ENCODE measurements at regions not wholly inside any gene's neighbourhood (a gene's known extent, or its start where the extent isn't known, plus 50 kb on each side); places are given as distances from the start of the nearest gene placed in this dataset.
"Not testable (repeated sequence)": the region's sequence is repeated elsewhere in the genome, so short reads cannot be mapped to it uniquely, and the experiment has no call there.

DNA sequence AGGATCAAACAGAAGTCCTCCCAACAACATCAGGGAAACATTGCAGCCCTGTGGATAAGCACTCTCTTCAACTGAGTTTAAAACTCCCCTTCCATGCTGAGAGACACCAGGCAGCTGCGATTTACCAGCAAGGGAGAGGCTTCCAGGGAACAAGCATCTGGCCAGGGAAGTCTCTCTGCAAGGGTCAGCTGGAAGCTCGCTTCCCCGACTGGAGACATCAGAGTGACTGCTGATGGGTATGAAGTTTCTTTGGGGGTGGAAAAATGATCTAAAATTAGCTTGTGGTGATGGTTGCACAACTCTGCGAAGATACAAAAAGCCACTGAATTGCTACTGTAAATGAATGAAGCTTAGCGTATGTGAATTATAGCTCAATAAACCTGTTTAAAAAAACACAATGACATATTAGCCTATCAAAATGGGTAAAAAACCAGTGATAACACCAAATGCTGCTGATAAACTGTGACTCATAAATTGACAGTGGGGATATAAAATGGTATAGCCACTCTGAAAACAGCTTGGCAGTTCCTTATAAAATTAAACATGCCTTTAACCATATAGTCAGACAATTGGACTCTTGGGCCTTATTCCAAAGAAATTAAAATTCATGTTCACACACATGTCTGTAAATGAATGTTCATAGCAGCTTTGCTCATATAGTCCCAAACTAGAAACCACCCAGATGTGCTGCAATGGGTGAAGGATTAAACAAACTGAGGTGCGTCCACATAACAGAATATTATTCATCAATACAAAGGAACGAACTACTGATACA lies 1082.0 kb downstream of the SOCS6 start:
- DNase-seq (ENCODE audit: low read depth) = peak; percentile 12
- H3K4me3 ChIP-seq (ENCODE audit: low read depth, low read length) = no peak overlapping the region
- TF ChIP-seq, protein P1, sequence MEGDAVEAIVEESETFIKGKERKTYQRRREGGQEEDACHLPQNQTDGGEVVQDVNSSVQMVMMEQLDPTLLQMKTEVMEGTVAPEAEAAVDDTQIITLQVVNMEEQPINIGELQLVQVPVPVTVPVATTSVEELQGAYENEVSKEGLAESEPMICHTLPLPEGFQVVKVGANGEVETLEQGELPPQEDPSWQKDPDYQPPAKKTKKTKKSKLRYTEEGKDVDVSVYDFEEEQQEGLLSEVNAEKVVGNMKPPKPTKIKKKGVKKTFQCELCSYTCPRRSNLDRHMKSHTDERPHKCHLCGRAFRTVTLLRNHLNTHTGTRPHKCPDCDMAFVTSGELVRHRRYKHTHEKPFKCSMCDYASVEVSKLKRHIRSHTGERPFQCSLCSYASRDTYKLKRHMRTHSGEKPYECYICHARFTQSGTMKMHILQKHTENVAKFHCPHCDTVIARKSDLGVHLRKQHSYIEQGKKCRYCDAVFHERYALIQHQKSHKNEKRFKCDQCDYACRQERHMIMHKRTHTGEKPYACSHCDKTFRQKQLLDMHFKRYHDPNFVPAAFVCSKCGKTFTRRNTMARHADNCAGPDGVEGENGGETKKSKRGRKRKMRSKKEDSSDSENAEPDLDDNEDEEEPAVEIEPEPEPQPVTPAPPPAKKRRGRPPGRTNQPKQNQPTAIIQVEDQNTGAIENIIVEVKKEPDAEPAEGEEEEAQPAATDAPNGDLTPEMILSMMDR (IDR thresholded peaks at IDR 0.05; ENCODE audit: low read depth, low read length) = no peak
- TF ChIP-seq MYC (IDR thresholded peaks at IDR 0.05; ENCODE audit: low read depth, low read length) (no peak), POLR2A (IDR thresholded peaks at IDR 0.05; ENCODE audit: extremely low read depth, insufficient read length) (no peak)
- TF ChIP-seq, protein P2, sequence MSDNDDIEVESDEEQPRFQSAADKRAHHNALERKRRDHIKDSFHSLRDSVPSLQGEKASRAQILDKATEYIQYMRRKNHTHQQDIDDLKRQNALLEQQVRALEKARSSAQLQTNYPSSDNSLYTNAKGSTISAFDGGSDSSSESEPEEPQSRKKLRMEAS (IDR thresholded peaks at IDR 0.05; ENCODE audit: low read depth, low read length) = no peak

DNA sequence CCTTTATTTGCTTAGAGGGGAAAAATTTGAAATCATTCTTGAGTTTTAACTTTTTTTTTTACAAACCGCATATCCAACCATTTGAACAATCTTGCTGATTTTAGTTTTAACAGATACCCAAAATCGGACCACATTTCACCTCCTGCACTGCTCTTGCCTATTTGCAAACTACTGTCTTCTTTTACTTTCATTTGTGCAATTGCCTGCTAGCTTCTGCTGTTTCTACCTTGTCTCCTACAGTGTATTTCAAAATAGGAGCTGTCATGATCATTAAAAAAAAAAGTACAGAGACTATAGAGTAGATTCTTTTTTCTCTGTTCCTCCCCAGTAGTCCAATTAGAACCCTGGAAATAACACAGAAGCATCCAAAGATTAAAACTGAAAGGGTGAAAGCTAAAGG lies 1081.2 kb downstream of the SOCS6 start:
- DNase-seq (ENCODE audit: low read depth) = no peak
- TF ChIP-seq, protein P1 (IDR thresholded peaks at IDR 0.05; ENCODE audit: low read depth, low read length) = no peak
- TF ChIP-seq POLR2A (IDR thresholded peaks at IDR 0.05; ENCODE audit: extremely low read depth, insufficient read length) (no peak), MYC (IDR thresholded peaks at IDR 0.05; ENCODE audit: low read depth, low read length) (no peak)
- TF ChIP-seq, protein P2 (IDR thresholded peaks at IDR 0.05; ENCODE audit: low read depth, low read length) = no peak
- no peak overlapping the region for H3K4me3 ChIP-seq (ENCODE audit: low read depth, low read length)

DNA sequence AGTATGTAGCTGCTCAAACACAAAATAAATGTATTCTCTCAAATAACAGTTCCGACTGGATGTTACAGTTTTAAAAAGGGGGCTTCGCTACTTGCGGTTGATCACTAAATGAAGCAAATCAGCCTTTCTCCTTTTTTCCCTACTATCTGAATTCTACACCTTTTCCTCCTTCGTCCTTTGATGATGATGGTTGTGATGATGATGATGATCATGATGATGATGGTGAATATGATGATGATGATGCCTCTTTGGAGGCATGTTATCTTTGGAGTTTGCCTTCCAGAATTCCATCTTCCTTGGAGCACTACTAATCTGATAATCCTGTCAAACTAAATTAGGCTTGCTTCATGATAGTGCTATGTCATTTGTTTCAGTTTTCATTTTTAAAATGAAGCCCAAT lies 1073.3 kb downstream of the SOCS6 start:
- DNase-seq (ENCODE audit: low read depth) = no peak
- H3K4me3 ChIP-seq (ENCODE audit: low read depth, low read length) = no peak overlapping the region
- TF ChIP-seq, protein P2 (IDR thresholded peaks at IDR 0.05; ENCODE audit: low read depth, low read length) = no peak
- no peak for TF ChIP-seq MYC (IDR thresholded peaks at IDR 0.05; ENCODE audit: low read depth, low read length)
- TF ChIP-seq, protein P1 (IDR thresholded peaks at IDR 0.05; ENCODE audit: low read depth, low read length) = no peak
- TF ChIP-seq POLR2A (IDR thresholded peaks at IDR 0.05; ENCODE audit: extremely low read depth, insufficient read length) = no peak

DNA sequence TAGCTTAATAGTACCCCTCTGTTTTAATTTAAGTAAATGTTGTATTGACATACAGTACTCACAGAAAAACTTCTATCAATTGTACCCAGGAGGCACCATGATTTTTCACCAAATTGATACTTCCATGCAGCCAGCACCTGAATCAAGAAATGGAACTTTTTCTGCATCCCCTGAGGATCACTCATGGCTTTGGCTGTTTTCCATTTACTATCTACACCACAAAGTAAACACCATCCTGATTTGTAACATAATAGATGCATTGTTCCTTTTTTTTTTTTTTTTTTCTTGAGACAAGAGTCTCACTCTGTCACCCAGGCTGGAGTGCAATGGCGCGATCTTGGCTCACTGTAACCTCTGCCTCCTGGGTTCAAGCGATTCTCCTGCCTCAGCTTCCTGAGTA lies 1066.8 kb downstream of the SOCS6 start:
- not testable (repeated sequence) for DNase-seq (ENCODE audit: low read depth); H3K4me3 ChIP-seq (ENCODE audit: low read depth, low read length)

DNA sequence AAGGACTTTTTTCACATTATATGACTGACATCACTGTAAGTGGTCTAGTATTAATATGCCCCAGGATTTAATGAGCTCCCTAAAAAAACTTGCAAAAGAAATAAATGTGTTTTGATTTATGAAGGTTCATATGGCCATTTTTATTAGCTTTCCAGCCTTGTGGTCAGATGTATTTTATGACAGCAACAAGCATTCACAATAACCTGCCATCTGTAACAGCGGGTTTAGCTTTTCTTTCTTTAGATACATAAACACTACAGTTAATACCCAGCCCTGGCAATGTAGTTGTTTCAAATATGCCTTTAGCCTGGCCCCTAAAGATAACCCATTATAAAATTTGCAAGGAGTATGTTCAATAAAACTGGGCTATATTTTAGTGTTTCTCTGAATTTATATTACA lies 1063.8 kb downstream of the SOCS6 start:
- TF ChIP-seq, protein P1 (IDR thresholded peaks at IDR 0.05; ENCODE audit: low read depth, low read length) = no peak
- TF ChIP-seq MYC (IDR thresholded peaks at IDR 0.05; ENCODE audit: low read depth, low read length) (no peak), POLR2A (IDR thresholded peaks at IDR 0.05; ENCODE audit: extremely low read depth, insufficient read length) (no peak)
- TF ChIP-seq, protein P2 (IDR thresholded peaks at IDR 0.05; ENCODE audit: low read depth, low read length) = no peak

DNA sequence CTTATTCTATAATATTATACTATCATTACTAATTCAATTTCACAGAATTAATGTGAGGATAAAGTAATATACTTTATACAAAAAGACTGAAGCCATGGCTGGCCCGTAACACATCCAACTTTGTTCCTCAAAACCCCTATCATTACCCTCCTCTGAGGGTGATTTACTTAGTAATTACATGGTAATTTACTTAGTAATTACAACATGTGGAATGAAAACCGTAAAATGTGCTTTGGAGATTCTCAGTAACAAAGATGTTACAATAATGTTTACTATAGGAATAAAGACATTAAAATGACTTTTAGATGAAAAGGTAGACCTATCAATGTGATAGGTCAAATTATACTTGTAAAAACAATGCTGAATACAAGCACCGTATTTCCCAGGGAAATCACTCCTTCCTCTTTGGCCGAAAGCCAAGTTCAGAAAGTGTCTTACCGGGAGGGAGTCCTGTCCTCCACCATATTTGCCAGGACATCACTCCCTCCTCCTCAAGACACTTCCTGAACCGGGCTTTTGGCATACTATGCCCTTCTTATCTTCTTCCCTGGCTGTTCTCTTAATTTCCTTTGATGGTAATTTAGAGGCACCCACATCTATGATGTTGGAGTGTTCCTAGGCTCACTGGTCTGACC lies 1047.8 kb downstream of the SOCS6 start:
- no peak for TF ChIP-seq POLR2A (IDR thresholded peaks at IDR 0.05; ENCODE audit: extremely low read depth, insufficient read length)
- no peak for TF ChIP-seq MYC (IDR thresholded peaks at IDR 0.05; ENCODE audit: low read depth, low read length)
- TF ChIP-seq, protein P1 (IDR thresholded peaks at IDR 0.05; ENCODE audit: low read depth, low read length) = no peak
- TF ChIP-seq, protein P2 (IDR thresholded peaks at IDR 0.05; ENCODE audit: low read depth, low read length) = no peak
- no peak overlapping the region for H3K4me3 ChIP-seq (ENCODE audit: low read depth, low read length)
- no peak for DNase-seq (ENCODE audit: low read depth)

More for the DNA sequence above, 1063.8 kb downstream of the SOCS6 start:
- DNase-seq (ENCODE audit: low read depth) = no peak
- no peak overlapping the region for H3K4me3 ChIP-seq (ENCODE audit: low read depth, low read length)

Data from NB4 (cell line).